ENCODE measurements at regions not wholly inside any gene's neighbourhood (a gene's known extent, or its start where the extent isn't known, plus 50 kb on each side); places are given as distances from the start of the nearest gene placed in this dataset.

DNA sequence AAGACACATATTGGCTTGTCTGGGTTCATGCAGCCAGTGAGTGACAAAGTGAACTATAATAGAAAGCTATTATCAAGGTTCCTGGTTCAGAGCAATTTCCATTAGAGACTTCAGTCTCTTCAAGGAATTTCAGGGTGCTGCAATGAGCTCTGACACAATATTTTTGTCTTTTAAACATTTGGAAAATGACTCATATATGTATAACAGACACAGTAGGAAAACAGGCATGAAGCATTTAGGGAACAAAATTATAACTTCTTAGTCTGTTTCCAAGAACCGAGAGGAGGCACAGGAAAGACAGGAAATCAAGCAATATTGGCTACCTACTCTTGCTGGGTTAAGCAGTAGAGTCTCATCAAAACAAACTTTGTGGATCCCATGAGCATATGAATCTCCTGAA lies 170.4 kb downstream of the PTPRC start:
- TF ChIP-seq PAX5 (IDR thresholded peaks at IDR 0.05; ENCODE audit: borderline replicate concordance, low read depth, low read length) (no peak), RFX5 (IDR thresholded peaks at IDR 0.05; ENCODE audit: low read depth, low read length) (no peak), CTCF (IDR thresholded peaks at IDR 0.05 in 2 of 3, conservative IDR thresholded peaks at IDR 0.05 in 1 of 3; ENCODE audit: control insufficient read depth in 2 of 3, extremely low read depth in 1 of 3, insufficient read depth in 1 of 3, low read depth in 3 of 3, low read length in 3 of 3) (no peak), EP300 (IDR thresholded peaks at IDR 0.05; ENCODE audit: borderline replicate concordance in 1 of 2, control insufficient read depth in 1 of 2, low read depth in 2 of 2, low read length in 2 of 2) (no peak), CUX1 (IDR thresholded peaks at IDR 0.05; ENCODE audit: insufficient replicate concordance, low read depth, low read length) (no peak), JUND (IDR thresholded peaks at IDR 0.05; ENCODE audit: low read depth, low read length) (no peak), CREB1 (IDR thresholded peaks at IDR 0.05; ENCODE audit: low read depth) (no peak), GABPA (IDR thresholded peaks at IDR 0.05; ENCODE audit: low read depth) (no peak), EZH2 (IDR thresholded peaks at IDR 0.05; ENCODE audit: borderline replicate concordance, control insufficient read depth, low read depth, low read length) (no peak), SPI1 (IDR thresholded peaks at IDR 0.05; ENCODE audit: borderline replicate concordance, insufficient read depth, low read depth, low read length) (no peak), PML (IDR thresholded peaks at IDR 0.05; ENCODE audit: low read length) (no peak), ZNF622 (IDR thresholded peaks at IDR 0.05) (no peak), RELA (IDR thresholded peaks at IDR 0.05; ENCODE audit: borderline replicate concordance, partially characterized antibody) (no peak)
- TF ChIP-seq, protein P1, sequence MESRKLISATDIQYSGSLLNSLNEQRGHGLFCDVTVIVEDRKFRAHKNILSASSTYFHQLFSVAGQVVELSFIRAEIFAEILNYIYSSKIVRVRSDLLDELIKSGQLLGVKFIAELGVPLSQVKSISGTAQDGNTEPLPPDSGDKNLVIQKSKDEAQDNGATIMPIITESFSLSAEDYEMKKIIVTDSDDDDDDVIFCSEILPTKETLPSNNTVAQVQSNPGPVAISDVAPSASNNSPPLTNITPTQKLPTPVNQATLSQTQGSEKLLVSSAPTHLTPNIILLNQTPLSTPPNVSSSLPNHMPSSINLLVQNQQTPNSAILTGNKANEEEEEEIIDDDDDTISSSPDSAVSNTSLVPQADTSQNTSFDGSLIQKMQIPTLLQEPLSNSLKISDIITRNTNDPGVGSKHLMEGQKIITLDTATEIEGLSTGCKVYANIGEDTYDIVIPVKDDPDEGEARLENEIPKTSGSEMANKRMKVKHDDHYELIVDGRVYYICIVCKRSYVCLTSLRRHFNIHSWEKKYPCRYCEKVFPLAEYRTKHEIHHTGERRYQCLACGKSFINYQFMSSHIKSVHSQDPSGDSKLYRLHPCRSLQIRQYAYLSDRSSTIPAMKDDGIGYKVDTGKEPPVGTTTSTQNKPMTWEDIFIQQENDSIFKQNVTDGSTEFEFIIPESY (IDR thresholded peaks at IDR 0.05) = no peak
